GM23248 (cell line): ENCODE measurements at regions not wholly inside any gene's neighbourhood (a gene's known extent, or its start where the extent isn't known, plus 50 kb on each side); places are given as distances from the start of the nearest gene placed in this dataset.
"Not testable (repeated sequence)": the region's sequence is repeated elsewhere in the genome, so short reads cannot be mapped to it uniquely, and the experiment has no call there.

Experiments used
- DNase-seq: peaks from one replicate; pipeline ENCODE4 v3.0.0-alpha.2; 2015
- H2AFZ ChIP-seq: fragments of 200-600 bp; sonication (generic); 2 replicates; pipeline ENCODE4 v1.6.1; 2016; ENCODE audit warnings: antibody characterized with exemption
- H3F3A ChIP-seq: fragments of 200-600 bp; sonication (generic); 2 replicates; pipeline ENCODE4 v1.6.1; 2016; ENCODE audit warnings: mild to moderate bottlenecking, antibody characterized with exemption, mixed run types; ENCODE audit not compliant: insufficient read depth
- H3K27ac ChIP-seq: fragments of 200-600 bp; sonication (generic); 2 replicates; pipeline ENCODE4 v1.5.1; 2016; ENCODE audit warnings: mild to moderate bottlenecking
- H3K27me3 ChIP-seq: fragments of 200-600 bp; sonication (generic); replicated peaks from 2 replicates; pipeline ENCODE4 v1.6.1; 2016; ENCODE audit warnings: mild to moderate bottlenecking; ENCODE audit not compliant: insufficient read depth
- H3K36me3 ChIP-seq: fragments of 200-600 bp; sonication (generic); 2 replicates; pipeline ENCODE4 v1.6.1; 2016; ENCODE audit warnings: low read depth, mild to moderate bottlenecking
- H3K4me1 ChIP-seq: fragments of 200-600 bp; sonication (generic); 2 replicates; pipeline ENCODE4 v1.6.1; 2016; ENCODE audit warnings: mild to moderate bottlenecking; ENCODE audit not compliant: insufficient read depth
- H3K4me2 ChIP-seq: fragments of 200-600 bp; sonication (generic); one replicate; pipeline ENCODE4 v1.6.1; 2016; ENCODE audit warnings: mild to moderate bottlenecking; ENCODE audit not compliant: unreplicated experiment
- H3K4me3 ChIP-seq: fragments of 200-600 bp; sonication (generic); 2 replicates; pipeline ENCODE4 v1.5.1; 2016; ENCODE audit warnings: mild to moderate bottlenecking
- H3K79me2 ChIP-seq: fragments of 200-600 bp; sonication (generic); 2 replicates; pipeline ENCODE4 v1.6.1; 2016; ENCODE audit warnings: mild to moderate bottlenecking; ENCODE audit not compliant: insufficient read depth
- H3K9ac ChIP-seq: fragments of 200-600 bp; sonication (generic); 2 replicates; pipeline ENCODE4 v1.6.1; 2016; ENCODE audit warnings: mild to moderate bottlenecking
- H3K9me2 ChIP-seq: fragments of 200-600 bp; sonication (generic); 2 replicates; pipeline ENCODE4 v1.6.1; 2016; ENCODE audit warnings: mixed run types, mild to moderate bottlenecking, moderate library complexity; ENCODE audit not compliant: insufficient read depth
- H3K9me3 ChIP-seq: fragments of 200-600 bp; sonication (generic); one replicate; pipeline ENCODE4 v1.6.1; 2017; ENCODE audit warnings: low read depth
- H4K20me1 ChIP-seq: fragments of 200-600 bp; sonication (generic); 2 replicates; pipeline ENCODE4 v1.6.0; 2016; ENCODE audit not compliant: insufficient read depth
- EZH2 ChIP-seq: fragments of 200-600 bp; sonication (generic); IDR thresholded peaks from 2 replicates; pipeline ENCODE4 v1.6.1; 2018; ENCODE audit warnings: antibody characterized with exemption, mild to moderate bottlenecking; ENCODE audit not compliant: insufficient read depth, poor library complexity, severe bottlenecking
- EZH2phosphoT487 ChIP-seq: fragments of 200-600 bp; sonication (generic); IDR thresholded peaks from 2 replicates; pipeline ENCODE4 v1.6.1; 2018; ENCODE audit warnings: antibody characterized with exemption, moderate library complexity, mild to moderate bottlenecking, low read depth; ENCODE audit not compliant: insufficient read depth
- WGBS, 2 experiments: methylation state at CpG; one replicate each; pipeline ENCODE4 v1.1.6; 2015 to 2017; ENCODE audit warnings: low lambda C conversion rate in 2 of 2, low coverage in 1 of 2; ENCODE audit errors: missing lambda C conversion rate in 2 of 2; 5-methylcytosine and 5-hydroxymethylcytosine counted together
- in situ Hi-C: fragments of 300-500 bp; cut with MboI; formaldehyde crosslinking; loops from 2 replicates; pipeline ENCODE4 v1.15.0; 2020

DNA sequence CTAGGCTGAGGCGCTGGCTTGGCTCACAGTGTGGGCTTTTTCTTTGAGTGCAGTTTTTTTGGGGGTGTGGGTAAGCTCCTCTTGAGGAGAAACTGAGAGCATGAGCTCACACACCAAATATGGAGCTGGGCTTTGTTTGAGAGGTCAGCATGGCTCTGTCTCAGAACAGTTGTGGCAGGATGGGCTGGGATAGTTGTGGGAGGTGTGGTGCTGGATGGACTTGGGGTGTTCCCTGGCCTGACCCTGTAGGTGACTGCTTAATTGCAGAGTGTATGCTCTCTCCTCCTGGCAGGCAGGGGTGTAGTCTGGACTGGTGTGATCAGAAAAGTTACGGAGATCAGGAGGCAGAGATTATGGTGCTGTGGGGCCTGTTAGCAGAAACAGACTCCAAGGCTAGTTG lies 64.3 kb upstream of the PGBD5 start:
- H3K4me1 ChIP-seq, result no peaks in the 10 kb centered on the region
- 30 to 55% methylated on average over 2 of the region's 2 CpGs for WGBS, 2 experiments
- H2AFZ ChIP-seq, result no peak overlapping the region
- H3K36me3 ChIP-seq, result no peaks in the 10 kb centered on the region
- no peaks in the 10 kb centered on the region for H3K79me2 ChIP-seq
- H3K4me2 ChIP-seq, result no peak overlapping the region
- H3K9me3 ChIP-seq, result no peaks in the 10 kb centered on the region
- H3K27me3 ChIP-seq, result 0 out of 2 replicates have a peak, but pooled peaks cover 3% of the 10 kb centered on the region
- H3K4me3 ChIP-seq, result no peak overlapping the region
- H3K27ac ChIP-seq, result no peak overlapping the region
- H3K9ac ChIP-seq, result no peak overlapping the region
- no peaks in the 10 kb centered on the region for H3F3A ChIP-seq
- TF ChIP-seq EZH2, result no peak
- TF ChIP-seq EZH2phosphoT487, result no peak
- no peak for DNase-seq
- no peaks in the 10 kb centered on the region for H3K9me2 ChIP-seq
- H4K20me1 ChIP-seq, result no peaks in the 10 kb centered on the region
- in situ Hi-C loops, result no loop called here

DNA sequence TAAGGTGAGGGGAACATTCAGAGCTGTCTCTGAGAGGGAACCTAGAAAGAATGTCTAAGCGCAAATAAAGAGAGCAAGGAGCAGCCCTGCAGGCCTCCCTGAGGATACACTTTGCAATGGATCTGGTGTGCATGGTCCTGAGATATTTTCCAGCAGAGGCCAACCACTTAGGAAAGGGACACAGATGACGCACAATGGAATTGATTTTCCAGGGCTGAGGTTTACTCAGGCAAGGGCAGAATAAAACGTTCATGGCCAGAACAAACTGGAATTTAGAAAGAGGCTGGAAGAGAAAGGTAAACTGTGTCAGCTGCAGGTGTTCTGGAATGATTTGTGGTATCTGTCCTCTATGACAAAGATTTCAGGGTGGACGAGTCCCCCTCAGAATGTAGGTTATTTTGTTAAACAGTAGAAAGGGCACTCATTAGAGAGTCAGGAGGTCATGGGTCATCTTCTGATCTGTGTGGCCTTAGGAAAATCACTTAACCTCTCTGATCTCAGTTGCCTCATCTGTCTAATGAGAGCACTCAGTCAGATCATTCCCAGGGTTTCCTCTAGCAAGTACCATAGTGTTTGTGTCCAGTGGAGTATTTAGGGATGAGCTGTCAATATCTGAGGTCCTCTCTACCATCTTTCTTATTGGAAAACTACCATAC lies 61.8 kb upstream of the PGBD5 start:
- in situ Hi-C loops, result no loop called here
- H3K27ac ChIP-seq, result no peak overlapping the region
- no peaks in the 10 kb centered on the region for H3K9me2 ChIP-seq

DNA sequence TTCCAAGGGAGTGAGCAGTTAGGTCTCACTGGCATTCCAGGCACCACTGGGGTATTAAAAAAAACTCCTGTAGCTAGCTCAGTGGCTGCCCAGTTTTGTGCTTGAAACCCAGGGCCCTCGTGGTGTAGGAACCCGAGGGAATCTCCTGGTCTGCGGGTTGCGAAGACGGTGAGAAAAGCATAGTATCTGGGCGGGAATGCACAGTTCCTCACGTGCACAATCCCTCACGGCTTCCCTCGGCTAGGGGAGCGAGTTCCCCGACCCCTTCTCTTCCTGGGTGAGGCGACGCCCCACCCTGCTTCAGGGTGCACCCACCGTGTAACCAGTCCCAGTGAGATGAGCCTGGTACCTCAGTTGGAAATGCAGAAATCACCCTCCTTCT lies 50.5 kb upstream of the PGBD5 start:
- no peaks in the 10 kb centered on the region for H3K36me3 ChIP-seq
- no peaks in the 10 kb centered on the region for H3K79me2 ChIP-seq
- no peak overlapping the region for H3K27ac ChIP-seq
- H3K4me1 ChIP-seq, result no peaks in the 10 kb centered on the region
- H2AFZ ChIP-seq, result no peak overlapping the region
- H3K27me3 ChIP-seq, result 0 out of 2 replicates have a peak, but pooled peaks cover 5% of the 10 kb centered on the region
- H3K4me3 ChIP-seq, result no peak overlapping the region
- no peaks in the 10 kb centered on the region for H3F3A ChIP-seq
- TF ChIP-seq EZH2 (no peak), EZH2phosphoT487 (no peak)
- no peaks in the 10 kb centered on the region for H3K9me3 ChIP-seq
- no peak overlapping the region for H3K4me2 ChIP-seq
- in situ Hi-C loops, result no loop called here
- WGBS, 2 experiments, result 47 to 49% methylated on average over 14 of the region's 14 CpGs
- H3K9ac ChIP-seq, result no peak overlapping the region
- no peaks in the 10 kb centered on the region for H4K20me1 ChIP-seq
- DNase-seq, result no peak
- H3K9me2 ChIP-seq, result no peaks in the 10 kb centered on the region

More for the DNA sequence above, 61.8 kb upstream of the PGBD5 start:
- no peaks in the 10 kb centered on the region for H3F3A ChIP-seq
- TF ChIP-seq EZH2phosphoT487 (no peak), EZH2 (no peak)
- H3K4me2 ChIP-seq, result no peak overlapping the region
- H3K9me3 ChIP-seq, result no peaks in the 10 kb centered on the region
- no peaks in the 10 kb centered on the region for H3K79me2 ChIP-seq
- H3K9ac ChIP-seq, result no peak overlapping the region
- H3K4me3 ChIP-seq, result no peak overlapping the region
- H3K36me3 ChIP-seq, result no peaks in the 10 kb centered on the region
- 36 to 37% methylated on average over 4 of the region's 4 CpGs for WGBS, 2 experiments
- no peak overlapping the region for H2AFZ ChIP-seq
- no peak for DNase-seq
- H3K27me3 ChIP-seq, result no peaks in the 10 kb centered on the region
- no peaks in the 10 kb centered on the region for H3K4me1 ChIP-seq
- H4K20me1 ChIP-seq, result no peaks in the 10 kb centered on the region

DNA sequence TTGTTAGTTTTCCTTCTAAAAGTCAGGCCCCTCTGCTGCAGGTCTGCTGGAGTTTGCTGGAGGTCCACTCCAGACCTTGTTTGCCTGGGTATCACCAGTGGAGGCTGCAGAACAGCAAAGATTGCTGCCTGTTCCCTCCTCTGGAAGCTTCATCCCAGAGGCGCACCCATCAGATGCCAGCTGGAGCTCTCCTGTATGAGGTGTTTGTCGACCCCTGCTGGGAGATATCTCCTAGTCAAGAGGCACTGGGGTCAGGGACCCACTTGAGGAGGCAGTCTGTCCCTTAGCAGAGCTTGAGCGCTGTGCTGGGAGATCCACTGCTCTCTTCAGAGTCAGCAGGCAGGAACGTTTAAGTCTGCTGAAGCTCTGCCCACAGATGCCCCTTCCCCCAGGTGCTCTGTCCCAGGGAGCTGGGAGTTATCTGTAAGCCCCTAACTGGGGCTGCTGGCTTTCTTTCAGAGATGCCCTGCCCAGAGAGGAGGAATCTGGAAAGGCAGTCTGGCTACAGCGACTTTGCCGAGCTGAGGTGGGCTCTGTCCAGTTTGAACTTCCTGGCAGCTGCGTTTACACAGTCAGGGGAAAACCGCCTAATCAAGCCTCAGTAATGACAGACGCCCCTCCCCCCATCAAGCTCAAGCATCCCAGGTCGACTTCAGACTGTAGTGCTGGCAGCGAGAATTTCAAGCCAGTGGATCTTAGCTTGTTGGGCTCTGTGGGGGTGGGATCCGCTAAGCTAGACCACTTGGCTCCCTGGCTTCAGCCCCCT lies 49.9 kb upstream of the PGBD5 start:
- H3K9me3 ChIP-seq, H3K9ac ChIP-seq, in situ Hi-C loops, H4K20me1 ChIP-seq, H3K36me3 ChIP-seq, H3K4me1 ChIP-seq, H3K9me2 ChIP-seq, H3K27me3 ChIP-seq, H3K27ac ChIP-seq, H3K4me2 ChIP-seq, H3K4me3 ChIP-seq, DNase-seq, H2AFZ ChIP-seq, H3K79me2 ChIP-seq, H3F3A ChIP-seq: not testable (repeated sequence)
- 25 to 33% methylated on average over 12 of the region's 12 CpGs for WGBS, 2 experiments
